Astrocyte of the cerebellum (primary cell): ENCODE measurements at regions not wholly inside any gene's neighbourhood (a gene's known extent, or its start where the extent isn't known, plus 50 kb on each side); places are given as distances from the start of the nearest gene placed in this dataset.

ENCODE experiments used
- DNase-seq: peaks from one replicate; pipeline ENCODE4 v3.0.0-alpha.2; 2011; ENCODE audit warnings: low read depth
- H3K4me3 ChIP-seq: 2 replicates; pipeline ENCODE4 v1.5.1; 2011; ENCODE audit warnings: mild to moderate bottlenecking, low read depth, low read length, moderate library complexity
- in situ Hi-C: cut with HindIII; loops from 2 replicates; pipeline ENCODE4 v1.10.0; 2017; ENCODE audit warnings: low sequenced_read_pairs
- TF ChIP-seq, protein P1 (sequence below): IDR thresholded peaks from 2 replicates; pipeline ENCODE4 v1.5.1; 2012; ENCODE audit warnings: low read length, low read depth, moderate library complexity, mild to moderate bottlenecking; ENCODE audit errors: missing control alignments

GRCh38 chr12:97616946-97617345, 154.3 kb downstream of the RMST start:
- TF ChIP-seq, protein P1, sequence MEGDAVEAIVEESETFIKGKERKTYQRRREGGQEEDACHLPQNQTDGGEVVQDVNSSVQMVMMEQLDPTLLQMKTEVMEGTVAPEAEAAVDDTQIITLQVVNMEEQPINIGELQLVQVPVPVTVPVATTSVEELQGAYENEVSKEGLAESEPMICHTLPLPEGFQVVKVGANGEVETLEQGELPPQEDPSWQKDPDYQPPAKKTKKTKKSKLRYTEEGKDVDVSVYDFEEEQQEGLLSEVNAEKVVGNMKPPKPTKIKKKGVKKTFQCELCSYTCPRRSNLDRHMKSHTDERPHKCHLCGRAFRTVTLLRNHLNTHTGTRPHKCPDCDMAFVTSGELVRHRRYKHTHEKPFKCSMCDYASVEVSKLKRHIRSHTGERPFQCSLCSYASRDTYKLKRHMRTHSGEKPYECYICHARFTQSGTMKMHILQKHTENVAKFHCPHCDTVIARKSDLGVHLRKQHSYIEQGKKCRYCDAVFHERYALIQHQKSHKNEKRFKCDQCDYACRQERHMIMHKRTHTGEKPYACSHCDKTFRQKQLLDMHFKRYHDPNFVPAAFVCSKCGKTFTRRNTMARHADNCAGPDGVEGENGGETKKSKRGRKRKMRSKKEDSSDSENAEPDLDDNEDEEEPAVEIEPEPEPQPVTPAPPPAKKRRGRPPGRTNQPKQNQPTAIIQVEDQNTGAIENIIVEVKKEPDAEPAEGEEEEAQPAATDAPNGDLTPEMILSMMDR = no peak
- no peak overlapping the region for H3K4me3 ChIP-seq
- in situ Hi-C loops = no loop called here
- no peak for DNase-seq

DNA sequence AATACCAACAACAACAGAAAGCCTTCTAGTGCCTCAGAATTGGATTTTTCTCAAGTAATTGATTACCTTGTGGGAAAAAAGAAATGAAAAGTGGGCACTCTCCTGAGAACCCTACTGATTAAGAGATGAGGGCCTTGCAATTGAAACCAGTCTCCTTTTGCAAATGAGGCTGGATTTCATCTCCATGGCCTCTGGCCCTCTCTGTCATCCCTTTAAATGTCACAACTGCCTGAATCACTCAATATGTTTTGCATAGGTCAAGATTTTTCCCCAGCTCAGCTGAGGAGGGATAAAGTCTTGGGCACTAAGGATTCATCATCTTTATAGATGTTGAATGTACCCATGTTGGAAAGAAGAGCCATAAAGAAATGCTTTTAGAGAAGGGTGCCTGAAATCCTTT, 166.4 kb downstream of the RMST start:
- in situ Hi-C loops = no loop called here

GRCh38 chr12:97629382-97629781, 166.8 kb downstream of the RMST start:
- in situ Hi-C loops = no loop called here
- no peak for DNase-seq
- TF ChIP-seq, protein P1 = no peak
- H3K4me3 ChIP-seq = no peak overlapping the region

More for the DNA sequence above, 166.4 kb downstream of the RMST start:
- no peak for DNase-seq
- H3K4me3 ChIP-seq = no peak overlapping the region
- TF ChIP-seq, protein P1 = no peak

- TF ChIP-seq, protein P1 = no peak
- H3K4me3 ChIP-seq = no peak overlapping the region
- DNase-seq = no peak
- in situ Hi-C loops = no loop called here
Measured at GRCh38 chr12:97630356-97630755, 167.8 kb downstream of the RMST start.

- in situ Hi-C loops = no loop called here
- no peak overlapping the region for H3K4me3 ChIP-seq
- TF ChIP-seq, protein P1 = no peak
- peak; percentile 27 for DNase-seq
Measured at GRCh38 chr12:97630875-97631274, 168.3 kb downstream of the RMST start.

- in situ Hi-C loops = no loop called here
- DNase-seq = no peak
Measured at GRCh38 chr12:97637770-97638169, 175.2 kb downstream of the RMST start.

More at GRCh38 chr12:97637770-97638169, 175.2 kb downstream of the RMST start:
- TF ChIP-seq, protein P1 = no peak
- no peak overlapping the region for H3K4me3 ChIP-seq
